ENCODE measurements at regions not wholly inside any gene's neighbourhood (a gene's known extent, or its start where the extent isn't known, plus 50 kb on each side); places are given as distances from the start of the nearest gene placed in this dataset.

DNA sequence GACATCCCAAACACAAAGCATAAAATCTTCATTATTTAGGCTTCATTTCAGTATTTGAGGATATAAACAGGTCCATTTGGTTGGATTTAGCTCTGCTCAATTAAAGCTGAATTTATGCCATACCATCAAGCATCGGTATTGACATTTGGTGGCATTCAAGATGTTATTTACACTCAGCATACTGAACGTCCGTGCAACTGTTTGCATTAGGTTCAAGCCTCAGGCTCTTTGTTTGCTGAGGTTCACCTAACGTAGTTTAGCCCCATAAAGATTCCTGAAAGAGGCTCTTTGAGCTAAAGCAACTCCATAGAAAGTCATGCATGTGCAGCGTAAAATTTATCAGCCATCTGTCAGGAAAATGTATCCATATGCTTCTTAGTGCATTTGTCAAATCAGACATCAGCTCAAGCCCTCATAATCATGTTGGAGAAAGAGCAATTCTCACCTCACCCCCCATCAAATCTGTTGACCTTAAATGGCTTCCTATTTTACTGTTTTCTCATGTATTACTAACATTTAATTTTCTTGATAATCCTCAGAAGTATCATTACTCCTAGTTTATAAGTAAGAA lies 366.9 kb downstream of the EPHA4 start:
- no peak for DNase-seq

DNA sequence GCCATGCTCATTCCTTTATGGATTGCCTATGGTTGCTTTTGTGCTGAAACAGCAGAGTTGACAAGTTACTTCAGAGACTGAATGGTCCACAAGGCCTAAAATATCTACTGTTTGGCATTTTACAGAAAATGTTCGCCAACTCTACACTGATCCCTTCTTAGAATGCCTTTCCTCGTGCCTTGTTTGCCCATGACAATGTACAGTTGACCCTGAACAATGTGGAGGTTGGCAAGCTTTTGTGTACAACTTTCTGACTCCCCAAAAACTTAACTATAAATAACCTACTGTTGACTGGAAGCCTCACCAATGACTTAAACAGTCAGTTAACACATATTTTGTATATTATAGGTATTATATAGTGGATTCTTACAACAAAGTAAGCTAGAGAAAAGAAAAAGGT lies 361.4 kb downstream of the EPHA4 start:
- no peak for DNase-seq

DNA sequence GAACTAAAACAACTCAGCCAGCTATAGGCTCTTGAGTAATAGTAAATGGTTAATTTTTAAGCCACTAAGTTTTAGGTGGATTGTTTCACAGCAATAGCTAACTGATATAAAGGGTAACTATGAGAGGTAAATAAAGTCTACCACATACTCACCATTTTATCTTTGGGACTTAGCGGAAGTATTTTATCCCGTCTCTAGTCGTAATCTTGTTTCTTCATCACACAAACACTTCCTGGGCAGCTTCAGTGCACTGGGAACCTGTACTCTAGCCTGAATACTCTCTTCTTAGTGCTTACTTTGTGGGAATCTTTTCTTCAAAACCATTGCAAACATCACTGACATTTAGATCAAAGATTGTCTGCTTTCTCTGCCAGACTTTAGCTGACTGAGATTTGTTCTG lies 360.5 kb downstream of the EPHA4 start:
- no peak for DNase-seq

DNA sequence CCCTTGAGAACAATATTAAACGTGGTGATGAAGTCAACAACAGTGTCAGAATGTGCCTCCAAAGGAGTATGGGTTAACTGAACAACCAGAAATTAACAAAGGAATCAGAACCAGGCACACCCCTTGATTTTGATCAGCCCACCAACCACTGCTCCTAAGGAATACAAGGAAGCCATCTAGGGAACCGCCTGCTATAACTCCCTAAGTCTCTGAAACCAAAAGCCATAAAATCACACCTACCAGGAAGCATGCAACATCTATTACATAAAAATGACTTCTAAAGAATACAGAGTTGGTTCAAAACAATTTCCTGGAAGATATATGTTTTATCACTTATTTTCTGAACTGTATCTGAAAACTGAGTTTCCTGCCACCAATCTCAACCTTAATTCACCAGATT lies 360.0 kb downstream of the EPHA4 start:
- DNase-seq, result no peak

DNA sequence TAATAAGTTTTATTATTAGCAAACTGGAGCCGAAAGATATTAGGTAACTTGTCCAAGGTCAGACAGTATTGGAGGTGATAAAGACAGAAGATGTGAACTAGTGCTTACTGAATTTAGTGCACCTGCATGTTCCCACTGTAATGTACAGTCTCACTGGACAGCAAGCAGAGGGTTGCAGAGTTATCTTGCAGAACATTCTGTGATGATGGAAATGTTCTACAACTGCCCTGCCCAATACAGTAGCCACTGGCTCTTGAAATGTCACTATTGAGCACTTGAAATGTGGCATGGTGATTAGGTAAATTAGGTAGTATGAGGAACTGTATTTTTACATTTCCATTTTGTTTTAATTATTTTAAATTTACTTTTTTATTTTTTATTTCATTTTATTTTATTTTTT lies 356.6 kb downstream of the EPHA4 start:
- no peak for DNase-seq

DNA sequence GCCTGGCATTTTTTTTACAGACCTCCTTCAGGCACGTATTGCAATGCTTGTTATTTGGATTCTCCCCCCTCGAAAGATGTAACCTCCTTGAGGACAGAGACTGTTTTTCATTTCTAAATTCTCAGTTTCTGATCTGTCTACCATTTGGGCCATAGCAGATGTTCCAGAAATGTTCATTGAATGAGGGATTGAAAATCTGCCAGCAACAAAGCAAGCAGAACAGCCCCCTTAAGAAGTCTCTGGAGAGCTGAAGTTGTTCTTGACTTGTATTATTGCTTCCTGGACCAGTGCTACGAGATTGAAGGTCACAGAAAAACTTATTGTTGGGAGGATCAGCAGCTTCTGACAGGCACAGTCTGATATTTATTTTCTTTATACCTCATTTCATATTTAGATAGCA lies 355.5 kb downstream of the EPHA4 start:
- DNase-seq, result no peak

DNA sequence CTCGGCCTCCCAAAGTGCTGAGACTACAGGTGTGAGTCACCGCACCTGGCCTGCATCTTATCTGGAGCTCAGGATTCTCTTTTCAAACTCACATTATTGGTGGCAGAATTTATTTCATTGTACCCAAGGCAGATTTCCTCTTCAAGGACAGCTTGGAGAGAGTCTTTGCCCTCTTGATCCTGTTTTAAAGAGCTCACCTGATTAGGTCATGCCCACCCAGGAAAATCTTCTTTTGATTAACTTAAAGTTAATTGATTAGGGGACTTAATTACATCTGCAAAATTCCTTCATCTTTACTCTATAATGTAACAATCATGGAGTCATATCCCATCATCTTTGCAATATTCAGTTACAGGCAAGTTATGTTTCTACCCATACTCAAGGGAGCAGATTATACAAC lies 346.4 kb downstream of the EPHA4 start:
- DNase-seq, result no peak

DNA sequence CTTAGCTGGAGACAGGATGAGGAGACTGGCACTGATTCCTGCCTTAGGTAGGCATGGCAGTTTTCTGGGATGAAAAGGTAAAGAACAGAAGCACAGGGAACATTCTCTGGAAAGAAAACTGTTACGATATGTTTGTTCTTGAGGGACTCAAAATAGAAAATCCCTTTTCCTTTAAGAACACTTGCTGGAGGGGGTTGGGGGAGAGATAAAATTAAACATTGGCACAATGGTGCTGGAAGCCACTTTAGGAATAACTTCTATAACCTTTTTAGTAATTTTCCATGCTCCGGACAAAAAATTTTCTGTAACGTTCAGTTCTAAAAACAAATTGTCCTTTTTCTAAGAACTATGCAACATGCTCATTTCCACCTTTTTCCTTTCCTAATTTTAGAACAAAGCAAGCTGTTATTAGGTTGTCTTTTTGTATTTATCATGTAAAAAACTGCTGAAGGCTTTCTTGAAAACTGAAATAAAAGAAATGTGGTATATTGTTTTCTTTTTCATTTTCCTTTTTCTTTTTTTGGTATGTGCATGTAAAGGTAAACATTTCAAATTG lies 343.8 kb downstream of the EPHA4 start:
- DNase-seq, result no peak

DNA sequence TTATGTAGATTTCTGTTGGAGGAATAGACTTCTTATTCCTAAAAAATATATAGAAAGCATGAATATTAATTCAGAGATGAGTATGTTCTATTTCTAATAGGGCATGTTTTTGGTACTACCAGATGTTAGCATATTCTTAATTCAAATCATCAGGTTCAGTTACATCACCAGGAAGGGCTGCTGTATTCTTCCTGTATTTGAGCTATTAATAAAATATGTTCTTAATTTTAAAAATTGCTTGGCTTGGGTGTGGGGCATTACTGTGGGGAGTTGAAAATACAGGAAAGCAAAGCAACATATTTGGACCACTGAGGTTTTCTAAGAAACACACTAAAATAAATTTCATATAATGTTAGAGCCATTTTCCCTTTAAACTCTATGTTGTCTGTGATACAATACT lies 343.0 kb downstream of the EPHA4 start:
- no peak for DNase-seq

DNA sequence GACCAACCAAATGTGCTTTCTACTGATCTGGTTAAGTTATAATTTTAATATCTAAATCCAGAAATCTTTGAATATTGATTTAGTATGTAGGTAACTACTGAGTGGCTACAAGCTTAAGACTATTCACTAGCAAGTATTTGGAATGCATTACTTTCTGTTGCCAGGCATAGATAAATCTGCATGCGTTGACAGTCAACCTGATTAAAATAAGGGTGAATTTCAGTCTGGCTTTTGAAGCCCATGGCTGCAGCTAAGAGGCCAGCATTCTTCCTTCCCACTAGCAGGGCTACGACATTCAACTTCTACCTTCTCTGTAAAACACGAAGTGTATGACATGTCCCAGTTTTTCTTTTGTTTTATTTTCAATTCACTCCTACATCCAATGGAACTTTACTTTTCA lies 340.6 kb downstream of the EPHA4 start:
- no peak for DNase-seq

DNA sequence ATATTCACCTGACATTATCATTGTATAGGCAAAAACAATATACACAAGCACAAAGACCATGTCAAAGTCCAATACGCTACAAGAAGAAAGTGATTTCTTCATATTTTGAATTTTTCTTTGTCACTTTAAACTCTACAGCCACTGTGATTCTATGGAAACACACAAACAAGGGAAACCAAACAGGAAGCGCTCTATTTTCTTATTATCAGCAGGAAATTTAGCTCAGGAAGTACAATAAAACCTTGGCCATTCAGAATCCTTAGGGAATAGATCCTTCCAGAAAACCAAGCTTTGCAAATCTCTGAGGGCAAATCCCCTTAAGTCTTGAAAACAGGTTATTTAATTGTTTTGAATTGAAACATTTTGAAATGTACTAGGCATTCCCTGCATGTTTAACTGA lies 336.2 kb downstream of the EPHA4 start:
- DNase-seq, result no peak

DNA sequence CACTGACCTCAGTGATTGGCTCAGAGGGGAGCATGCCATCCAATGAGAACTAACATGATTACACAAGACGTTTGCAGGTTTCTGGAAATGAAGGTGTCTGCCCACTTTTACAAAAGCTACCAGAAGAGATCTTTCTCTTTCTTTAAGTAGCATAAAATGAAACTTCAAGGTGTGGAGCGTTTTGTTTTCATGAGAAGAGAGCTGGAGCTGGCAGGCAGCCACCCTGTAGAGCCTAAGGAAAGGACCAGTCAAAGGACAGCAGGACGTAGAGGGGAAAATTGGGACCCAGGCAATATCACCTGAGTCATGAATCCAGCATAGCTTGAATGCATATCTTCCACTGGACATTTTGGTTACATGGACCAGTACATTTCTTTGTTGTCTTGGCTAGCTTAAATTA lies 331.0 kb downstream of the EPHA4 start:
- no peak for DNase-seq

DNA sequence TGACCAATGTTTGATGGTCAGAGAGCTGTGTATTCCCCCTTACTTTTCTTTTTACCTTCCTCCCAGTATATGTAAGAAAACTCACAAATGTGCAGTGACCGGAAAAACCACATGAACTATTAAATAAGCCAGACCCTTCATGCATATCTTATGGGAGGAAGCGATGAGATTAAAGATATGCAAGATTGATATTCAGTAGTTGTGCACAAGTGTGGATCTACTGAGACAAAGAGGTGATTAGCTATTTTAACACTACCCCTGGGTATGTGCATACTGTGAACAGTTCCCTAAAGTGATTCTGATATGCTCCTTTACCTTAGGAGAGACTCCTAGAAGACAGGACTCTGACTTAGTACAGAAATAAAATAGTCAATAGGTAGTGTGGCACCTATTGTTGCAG lies 328.3 kb downstream of the EPHA4 start:
- DNase-seq, result no peak

DNA sequence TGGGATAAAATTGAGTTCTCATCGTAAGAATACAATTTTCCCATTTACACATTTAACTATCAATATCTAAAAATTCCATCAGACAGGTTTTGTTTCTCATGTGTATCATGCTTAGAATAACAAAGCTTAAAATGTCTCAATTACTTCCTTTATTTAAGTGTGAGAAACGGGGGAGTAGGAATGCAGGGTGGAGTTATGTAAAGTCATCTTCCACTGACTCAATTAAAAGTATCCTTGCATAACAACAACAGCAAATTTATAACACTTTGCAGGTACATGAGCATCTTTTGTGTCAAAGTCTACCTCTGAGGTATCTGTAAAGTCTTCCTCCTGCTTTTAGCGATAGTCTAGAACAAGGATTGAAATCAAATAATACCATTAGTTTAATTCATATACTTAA lies 327.1 kb downstream of the EPHA4 start:
- DNase-seq, result no peak

DNA sequence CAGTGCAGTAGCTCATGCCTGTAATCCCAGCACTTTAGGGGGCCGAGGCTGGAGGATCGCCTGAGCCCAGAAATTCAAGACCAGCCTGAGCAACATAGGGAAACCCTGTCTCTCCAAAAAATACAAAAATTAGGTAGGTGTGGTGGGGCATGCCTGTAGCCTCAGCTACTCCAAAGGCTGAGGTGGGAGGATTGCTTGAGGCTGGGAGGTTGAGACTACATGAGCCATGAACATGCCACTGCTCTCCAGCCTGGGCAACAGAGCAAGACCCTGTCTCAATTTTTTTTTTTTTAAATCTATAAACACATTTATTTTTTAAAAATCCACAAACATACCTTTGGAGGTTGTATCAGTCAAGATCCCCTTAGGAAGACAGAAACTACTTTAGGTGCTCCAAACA lies 326.3 kb downstream of the EPHA4 start:
- DNase-seq, result no peak

DNA sequence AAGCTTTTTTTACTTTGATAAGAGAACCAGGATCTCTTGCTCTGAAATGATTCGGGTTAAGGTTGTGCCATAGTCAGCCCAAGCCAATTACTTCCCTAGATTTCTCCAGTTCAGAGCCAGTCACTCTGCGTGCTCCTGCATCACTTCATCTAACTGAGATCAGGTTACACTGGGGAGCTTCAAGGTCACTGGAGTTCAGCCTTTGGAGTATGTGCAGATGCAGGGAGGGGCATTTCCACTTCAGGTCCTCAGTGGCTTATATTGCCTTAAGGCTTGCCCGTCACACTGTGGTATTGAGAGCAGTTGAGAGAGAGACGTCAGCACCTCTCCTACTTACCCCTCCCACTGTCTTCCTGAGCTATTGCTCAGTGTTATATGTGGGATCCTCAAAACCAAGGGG lies 317.8 kb downstream of the EPHA4 start:
- no peak for DNase-seq

DNA sequence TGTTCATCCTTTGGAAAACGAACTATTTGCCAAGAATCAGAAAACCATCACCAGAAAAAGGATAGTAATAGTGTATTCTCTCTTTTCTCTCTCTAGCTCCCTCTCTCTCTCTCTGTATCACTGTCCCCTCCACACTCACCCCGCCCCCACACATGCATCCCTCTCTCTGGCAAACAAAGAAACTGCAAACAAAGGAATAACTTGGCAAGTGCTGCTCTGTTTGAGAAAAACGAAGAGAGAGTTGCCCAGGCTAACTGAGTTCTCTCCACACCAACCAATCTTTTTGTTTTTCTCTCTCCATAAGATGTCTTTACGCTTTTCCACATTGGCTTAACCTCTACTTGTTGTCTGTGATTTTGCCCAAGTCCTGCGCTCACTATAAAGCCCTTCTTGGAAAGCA lies 316.2 kb downstream of the EPHA4 start:
- no peak for DNase-seq

DNA sequence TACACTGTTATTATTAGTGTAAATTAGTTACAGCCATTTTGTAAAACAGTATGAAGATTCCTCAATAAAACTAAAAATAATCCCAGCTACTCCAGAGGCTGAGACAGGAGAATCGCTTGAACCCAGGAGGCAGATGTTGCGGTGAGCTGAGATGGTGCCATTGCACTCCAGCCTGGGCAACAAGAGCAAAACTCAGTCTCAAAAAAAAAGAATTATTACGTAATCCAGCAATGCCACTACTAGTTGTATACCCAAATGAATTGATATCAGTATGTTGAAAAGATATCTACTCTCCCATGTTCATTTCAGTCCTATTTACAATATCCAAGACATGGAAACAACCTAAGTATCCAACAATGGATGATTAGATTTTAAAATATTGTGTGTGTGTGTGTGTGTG lies 313.6 kb downstream of the EPHA4 start:
- DNase-seq, result no peak

DNA sequence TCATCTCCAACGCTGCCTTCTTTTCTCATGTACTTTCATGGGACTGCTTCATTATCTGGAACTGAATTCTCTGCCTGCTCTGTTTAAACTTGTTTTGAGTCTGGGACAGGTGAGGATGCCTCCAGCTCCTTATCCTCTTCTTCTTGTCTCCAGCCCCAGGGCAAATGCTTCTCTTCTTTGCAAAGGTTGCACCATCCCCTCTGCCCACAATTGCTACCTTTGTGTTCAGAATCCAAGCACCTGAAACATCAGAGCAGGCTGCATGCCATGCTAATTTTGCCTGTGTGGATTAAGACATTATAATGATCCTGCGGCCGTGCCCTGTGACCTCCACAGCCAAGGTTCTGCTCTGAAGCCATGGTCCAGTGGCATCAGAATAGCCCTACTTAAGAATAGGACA lies 309.5 kb downstream of the EPHA4 start:
- DNase-seq, result no peak

DNA sequence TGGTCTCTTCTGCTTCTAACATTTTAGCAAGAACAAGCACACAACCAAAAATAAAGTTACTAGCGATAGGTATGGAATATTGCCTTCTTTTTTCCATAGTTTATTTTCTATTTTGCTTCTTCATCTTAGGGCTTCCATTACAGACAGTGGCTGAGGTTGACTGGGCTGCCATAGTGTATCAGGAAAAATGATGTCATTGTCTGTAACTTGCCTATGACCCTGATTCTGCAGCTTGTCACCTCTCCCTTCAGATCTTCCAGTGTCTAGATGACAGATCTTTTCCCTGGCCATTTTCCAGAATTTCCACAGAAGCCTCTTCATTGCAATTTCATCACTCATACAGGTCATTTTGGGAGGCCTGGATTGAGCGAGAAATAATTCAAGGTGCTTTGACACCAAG lies 308.5 kb downstream of the EPHA4 start:
- DNase-seq, result no peak

DNA sequence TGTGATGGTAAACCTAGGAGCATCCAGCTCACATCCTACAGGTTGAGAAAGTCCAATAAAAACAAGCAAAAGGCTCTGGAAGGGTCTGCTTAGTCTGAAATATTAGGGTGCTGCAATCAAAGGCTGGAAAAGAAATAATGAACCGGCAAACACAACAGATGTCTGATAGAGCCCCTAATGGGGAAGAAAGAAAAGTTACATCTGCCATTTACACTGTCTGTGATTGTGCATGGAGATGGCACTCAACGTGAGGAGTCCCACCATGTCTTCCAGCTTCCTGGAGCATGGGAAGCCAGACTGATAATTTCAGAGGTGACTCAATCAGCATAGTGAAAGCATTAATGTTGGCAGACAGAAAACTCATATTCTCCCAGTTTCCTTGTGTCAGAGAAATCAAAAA lies 307.8 kb downstream of the EPHA4 start:
- DNase-seq, result no peak

DNA sequence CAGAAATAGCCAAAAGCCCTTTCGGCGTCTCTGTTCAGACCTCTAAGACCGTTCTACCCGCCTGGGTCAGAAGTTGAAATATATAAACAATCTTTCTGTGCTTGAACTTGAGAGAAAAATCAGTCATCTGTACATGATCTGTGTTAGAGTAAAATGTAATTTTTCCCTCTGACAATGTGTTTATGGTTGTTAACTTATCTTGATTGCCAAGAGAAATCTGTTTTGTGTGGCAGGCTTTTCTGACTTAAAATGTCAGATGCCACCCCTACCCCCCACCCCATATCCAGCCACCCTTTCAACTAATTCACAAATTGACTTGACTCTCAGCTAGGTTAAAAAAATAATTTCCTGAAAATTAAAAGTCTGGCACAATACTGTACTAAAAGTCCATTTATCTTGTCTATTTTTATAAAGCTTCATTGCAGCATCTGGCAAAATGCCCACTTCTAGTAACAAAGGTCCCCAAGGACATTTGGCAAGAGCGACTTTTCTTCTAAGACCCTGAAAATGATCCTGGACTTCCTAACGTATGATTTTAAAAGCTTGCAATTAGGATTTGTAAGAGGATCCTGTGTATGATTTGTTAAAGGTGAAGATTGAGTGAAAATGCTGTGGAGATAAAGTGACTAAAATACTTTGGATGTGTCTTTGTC lies 304.2 kb downstream of the EPHA4 start:
- no peak for DNase-seq

DNA sequence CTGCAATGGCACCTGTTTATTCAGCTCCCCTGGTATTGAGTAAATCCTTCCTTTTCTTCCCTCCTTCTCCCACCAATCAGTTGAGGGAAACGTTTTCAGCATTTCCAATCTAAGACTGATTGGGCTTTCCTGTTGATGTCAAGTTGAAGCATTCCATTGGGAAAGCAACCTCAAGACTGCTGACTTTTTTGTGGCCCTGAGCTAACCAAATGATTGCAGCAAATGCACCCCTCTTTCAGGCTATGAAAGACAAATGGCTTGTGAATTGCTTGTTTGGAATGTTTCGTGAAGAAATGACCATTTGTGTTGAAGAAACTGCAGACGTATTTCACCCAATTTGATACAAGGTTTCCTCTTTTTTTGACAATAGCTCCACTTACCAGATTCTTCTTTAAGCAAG lies 303.5 kb downstream of the EPHA4 start:
- DNase-seq, result no peak

DNA sequence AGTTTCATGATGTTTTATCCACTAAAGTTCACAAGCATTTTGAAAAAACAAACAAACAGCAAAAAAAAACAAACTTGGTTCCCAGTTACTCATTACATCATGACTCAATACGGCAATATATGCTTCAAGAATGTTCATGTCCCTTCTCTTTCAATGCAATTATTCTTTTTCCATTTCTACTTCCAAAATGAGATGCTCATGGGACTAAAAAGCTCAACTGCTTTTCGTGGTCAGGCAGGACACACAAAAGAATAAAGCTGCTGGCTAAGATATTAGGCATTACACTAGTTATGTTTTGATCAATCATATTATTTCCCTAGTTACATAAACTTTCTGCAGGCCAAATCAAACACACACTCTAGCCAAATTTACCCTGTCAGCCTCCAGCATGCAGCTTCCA lies 301.3 kb downstream of the EPHA4 start:
- no peak for DNase-seq

DNA sequence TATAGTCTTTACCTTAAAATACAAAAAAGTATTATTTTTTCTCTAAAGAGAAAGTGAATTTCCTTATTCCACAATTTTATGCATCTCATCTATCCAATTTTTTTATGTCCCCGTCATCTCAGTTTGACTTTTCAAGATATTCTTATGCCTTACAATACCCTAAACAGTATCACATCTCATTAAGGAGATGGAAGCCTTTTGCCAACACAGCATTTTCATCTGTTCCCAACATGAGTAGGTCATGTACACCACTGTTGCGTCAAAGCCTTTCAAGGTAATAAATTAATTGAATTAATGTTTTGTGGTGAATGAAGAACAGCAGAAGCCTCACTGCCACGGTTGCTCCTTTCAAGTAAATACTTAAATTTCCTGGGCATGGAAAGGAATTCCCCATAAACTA lies 299.4 kb downstream of the EPHA4 start:
- no peak for DNase-seq
